HG02981 (cell line): ENCODE measurements at regions not wholly inside any gene's neighbourhood (a gene's known extent, or its start where the extent isn't known, plus 50 kb on each side); places are given as distances from the start of the nearest gene placed in this dataset.

Experiments used
- ATAC-seq: cut with Tn5 transposase; IDR thresholded peaks from one replicate; pipeline ENCODE4 v1.9.1; 2021; ENCODE audit warnings: mild to moderate bottlenecking, moderate library complexity; ENCODE audit not compliant: unreplicated experiment

DNA sequence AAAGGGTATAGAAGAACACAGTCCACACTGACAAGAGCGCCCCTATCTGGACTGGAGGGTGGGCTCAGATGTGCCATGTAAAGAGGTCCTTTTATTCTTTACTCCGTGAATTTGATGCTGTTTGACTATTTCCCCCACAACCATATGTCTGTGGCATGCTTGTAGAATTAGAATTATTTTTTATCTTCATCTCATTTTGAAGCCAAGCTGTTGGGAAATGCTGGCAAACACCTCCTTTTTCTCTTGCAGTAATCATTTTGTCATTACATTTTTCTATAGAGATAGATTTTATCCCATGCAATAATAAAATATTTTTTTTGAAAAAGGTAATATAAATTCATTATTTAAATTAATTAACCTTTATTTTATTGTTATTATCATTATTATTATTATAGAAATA is 926.6 kb upstream of the AUTS2 start:
- ATAC-seq: no peak

DNA sequence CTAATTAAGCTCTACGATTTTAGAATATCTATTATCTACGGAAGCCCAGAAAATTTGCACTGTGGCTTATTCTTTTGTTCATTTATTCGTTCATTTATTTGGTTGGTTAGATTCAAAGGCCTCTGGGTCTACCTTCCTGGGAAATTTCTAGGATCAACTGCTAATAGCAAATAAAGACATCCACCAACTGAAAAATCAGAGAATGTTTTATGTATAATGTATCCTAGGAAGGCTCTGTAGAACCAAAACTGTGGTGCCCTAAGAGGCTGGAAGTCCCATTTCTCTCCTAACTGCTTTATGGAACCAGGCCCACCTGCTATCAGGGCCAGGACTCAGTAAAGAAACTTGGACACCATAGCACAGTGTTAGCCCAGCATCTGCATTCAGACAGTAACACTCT is 923.4 kb upstream of the AUTS2 start:
- no peak for ATAC-seq

DNA sequence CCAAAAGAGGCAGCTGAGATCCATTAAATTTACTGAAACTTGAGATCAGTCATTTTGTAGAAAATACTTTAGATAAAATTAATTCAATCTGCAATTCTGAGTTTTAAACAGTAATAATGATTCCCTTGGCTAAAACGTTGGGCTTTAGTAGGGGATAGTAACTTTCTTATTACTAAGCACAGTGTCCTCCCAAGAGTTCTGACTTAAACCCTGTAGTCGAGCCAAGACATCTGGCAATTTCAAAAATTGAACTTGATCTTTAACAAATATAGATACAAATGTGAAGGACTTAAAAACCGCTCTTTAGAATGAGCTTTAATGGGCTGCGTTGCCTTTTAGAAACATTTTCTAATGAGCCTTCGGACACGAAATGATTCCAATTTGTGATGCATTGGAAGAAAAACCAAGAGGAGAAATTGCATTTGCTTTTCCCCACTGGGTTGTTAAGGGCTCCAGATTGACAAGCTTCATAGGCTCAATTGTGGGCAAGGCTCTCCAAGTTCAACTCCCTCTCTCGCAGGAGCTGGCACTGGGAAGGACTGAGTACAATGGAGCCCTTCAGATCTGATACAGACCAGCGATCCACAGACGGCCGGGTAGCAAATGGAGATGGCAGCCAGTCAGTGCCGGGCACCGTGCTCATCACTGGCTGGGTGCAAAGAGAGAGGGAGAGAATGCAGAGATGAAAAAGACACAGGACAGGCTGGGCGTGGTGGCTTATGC is 921.3 kb upstream of the AUTS2 start:
- ATAC-seq: no peak

DNA sequence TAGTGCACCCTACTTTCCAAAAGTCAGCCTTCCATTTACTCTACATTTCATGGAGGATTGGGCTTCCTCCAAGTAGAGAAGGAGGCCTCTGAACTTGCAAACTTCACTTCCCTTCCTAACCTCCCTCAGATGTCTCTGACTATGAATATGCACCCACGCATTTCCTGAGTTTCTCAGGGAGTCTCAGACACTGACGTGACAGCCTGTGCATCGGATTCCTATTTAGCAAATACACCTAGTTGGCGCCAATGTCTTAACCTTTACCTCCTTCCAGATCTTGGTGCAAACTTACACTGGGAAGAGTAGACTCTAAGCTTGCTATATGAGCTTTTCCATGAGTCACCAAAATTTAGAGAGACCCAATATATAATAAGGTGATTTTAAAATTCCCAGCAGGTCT is 920.1 kb upstream of the AUTS2 start:
- ATAC-seq: no peak

DNA sequence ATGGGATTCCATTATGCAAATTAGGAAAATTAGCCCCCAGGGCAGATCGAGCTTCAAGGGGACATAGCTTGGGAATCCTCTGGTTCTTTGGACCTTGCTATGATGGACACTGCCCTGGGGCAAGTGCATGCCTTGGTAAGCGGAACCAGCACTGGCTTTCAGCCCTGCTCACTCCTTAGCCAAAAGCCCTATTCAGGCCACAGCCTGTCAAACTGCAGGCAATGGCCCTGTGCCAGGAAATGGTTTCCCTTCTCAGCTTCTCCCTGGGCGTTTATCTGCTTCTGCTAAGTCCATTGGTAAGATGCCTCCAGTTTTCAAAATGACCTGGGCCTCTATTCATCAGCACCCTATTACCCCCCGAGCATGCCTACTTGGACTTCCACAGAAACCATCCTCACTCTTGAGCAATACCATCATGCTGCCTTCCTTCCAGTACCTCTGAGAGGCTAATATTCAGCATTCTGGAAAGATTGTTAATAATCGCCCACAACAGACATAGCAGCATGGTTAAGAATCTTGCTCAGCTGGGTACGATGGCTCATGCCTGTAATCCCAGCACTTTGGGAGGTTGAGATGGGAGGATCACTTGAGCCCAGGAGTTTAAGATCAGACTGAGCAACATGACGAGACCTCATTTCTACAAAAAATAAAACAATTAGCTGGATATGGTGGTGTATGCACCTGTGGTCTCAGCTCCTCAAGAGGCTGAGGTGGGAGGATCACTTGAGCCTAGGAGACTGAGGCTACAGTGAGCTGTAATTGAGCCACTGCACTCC is 918.6 kb upstream of the AUTS2 start:
- no peak for ATAC-seq

DNA sequence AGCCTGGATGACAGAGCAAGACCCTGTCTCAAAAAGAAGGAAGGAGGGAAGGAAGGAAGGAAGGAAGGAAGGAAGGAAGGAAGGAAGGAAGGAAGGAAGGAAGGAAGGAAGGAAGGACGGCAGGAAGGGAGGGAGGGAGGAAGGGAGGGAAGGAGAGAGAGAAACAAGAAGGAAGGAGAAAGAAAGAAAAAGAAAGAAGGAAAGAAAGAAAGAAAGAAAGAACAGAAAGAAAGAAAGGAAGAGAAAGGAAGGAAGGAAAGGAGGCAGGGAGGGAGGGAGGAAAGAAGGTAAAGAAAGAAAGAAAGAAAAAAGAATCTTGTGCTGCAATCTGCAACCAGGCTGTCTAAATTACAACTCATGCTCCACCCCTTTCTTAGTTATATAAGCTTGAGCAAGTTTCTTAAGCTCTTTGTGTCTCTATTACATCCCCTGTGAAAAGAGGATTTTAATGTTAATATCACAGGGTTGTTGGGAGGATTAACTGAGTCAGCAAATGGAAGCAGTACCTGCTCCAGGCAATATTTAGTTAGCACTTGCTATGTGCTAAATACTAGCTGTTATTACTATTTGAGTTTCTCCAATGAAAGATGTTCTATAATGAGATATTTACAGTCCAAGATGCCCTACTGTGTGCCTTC is 917.9 kb upstream of the AUTS2 start:
- ATAC-seq: no peak

DNA sequence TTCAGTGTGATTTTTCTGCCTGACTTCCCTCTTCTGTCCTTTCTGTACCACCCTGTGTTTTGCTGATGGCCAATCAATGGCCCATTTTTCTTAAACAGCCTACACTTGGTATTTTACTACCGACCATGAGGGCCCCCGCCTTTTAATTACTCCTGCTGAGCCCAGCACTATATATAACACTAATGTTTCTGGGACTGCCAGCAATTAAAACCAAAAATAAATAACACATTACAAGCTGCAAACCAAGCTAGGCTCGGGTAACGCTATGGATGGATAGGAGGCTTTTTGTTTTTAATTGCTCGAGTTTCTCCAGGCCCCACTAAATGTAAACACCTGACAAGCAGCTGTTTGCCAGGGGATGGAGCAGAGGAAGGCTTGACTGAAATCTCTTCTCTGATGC is 915.4 kb upstream of the AUTS2 start:
- ATAC-seq: no peak

DNA sequence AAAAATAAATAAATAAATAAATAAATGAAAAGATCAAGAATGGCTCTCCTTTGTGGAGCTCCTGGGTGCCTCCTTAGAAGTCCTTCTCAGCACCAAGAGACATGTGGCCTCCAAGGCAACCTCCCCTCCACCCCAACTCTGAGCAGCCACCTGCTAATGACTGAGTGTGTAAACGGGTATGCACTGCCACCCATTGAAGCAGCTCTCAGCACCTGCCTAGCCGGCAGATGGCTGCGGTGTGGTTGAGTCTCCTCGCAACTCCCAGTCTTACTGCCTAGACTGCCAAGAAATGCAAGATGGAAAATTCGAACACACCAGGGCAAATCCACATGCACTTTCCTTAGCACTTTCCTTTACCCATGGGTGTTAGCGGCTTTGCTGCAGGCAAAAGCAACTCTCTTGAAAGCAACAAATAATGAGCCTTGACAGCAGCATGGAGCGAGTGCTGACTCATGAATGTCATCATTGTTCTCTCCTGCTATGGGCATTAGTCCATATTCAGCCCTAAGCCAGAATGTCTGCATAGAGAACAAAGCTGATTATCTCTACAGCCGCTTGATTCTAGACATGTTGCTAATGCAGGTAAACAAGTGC is 913.9 kb upstream of the AUTS2 start:
- ATAC-seq: no peak

DNA sequence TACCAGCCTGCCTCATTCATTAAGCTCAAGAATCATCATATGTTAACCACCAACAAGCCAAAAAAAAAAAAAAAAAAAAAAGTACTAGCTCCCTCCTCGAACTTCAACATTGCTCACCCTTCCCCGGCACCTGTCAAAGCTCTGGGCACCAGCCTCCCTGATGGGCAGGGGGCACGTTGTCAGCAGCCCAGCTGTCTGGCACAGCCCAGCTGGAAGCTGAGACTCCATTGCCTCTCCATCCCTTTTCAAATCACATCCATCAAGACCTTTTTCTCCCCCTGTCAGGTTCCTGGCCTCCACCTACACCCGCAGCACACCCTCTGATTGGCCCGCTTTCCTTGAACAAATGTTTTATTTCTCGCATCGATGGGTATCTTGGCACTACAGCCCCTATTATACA is 913.3 kb upstream of the AUTS2 start:
- no peak for ATAC-seq

DNA sequence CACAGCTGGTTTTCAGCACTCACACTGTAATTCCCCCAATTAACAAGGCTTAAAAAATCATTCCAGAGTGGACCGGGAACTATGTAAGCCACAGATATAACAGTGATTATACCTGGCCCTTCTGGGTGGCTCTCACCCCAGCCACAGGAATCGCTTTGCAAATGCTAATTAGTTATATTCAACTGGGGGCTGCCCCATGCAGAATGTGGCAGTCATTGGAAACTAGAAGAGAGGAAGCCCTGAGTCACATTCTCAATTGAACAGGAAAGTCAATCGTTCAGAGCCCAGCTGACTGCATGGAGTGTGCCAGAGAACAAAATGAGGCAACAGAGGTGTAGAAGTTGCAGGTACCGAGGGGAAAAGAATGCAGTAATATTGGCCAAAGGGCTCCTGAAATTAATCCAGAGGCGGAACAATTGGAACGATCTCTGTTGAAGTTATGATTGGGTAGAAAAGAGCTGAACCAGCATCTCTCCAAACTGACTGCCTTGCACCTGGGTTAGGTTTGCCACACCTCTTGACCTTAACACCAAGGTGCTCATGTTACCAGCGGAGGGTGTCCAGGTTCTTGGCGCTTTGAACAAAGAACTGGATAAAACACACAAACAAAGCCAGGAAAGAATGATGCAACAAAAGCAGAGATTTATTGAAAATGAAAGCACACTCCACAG is 909.7 kb upstream of the AUTS2 start:
- ATAC-seq: no peak

DNA sequence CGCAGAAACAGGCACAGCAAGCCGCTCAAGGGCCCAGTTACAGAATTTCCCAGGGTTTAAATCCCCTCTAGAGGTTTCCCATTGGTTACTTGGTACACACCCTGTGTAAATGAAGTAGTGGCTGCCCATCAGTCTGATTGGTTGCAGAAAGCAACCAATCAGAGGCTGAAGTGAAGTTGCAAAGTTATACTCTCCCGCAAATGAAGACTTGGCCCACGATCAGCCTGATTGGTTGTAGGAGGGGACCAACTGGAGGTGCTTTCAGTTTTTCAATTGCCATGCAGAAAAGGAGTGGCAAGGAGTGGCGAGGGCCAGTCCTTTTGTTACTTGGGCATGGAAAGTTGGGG is 909.2 kb upstream of the AUTS2 start:
- ATAC-seq: no peak

DNA sequence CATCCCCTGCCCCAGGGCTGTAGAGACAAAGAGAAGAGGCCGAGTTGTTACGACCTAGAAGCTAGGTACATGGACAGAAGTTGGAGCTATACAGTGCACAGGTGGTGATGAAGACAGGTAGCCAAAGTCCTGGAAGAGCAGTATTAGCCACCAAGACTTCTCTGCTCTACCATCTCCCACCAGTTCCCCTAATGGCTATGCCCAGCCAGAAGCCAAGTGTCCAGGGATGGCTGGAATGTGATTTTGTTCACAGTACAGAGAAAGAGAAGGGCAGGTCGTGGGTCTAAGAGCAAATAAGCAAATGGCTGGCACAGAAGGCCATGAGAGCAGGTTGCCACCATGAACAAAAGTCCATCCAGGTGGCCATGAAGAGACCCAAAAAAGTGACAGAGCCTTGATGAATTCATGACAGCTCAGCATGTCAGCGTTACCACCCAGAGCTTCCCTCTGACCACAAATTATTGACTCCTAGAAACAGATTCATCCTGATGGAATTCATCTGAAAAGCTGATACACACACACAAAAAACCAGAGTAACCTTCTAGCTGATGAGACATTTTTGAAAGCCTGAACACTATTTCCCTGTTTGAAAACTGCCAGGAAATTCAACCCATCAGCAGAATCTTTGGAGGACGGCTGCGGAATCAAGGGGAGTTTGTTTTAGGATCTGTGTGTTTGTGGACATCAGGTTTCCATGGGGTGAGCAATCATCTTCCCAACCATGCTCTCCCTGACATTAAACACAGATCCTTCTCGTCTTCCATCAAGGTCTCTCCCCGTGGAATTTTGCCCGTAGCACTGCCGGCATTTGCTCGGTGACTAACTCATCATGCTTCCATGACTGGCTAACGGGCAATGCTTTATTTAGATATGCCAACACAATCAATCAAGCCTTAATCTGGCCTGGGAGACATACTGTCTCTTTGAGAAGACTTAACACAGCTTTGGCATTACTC is 906.7 kb upstream of the AUTS2 start:
- no peak for ATAC-seq

DNA sequence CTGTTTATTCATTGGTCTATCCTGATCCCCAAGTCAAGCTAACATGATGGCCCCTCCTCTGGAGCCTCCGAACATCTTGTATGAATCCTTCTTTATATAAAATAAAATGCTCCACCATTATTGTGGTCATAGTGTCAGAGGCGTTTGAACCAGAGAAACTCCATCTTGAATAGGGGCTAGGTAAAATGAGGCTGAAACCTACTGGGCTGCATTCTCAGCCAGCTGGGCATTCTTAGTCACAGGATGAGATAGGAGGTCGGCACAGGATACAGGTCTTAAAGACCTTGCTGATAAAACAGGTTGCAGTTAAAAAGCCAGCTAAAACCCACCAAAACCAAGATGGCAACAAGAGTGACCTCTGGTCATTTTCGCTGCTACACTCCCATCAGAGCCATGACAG is 905.8 kb upstream of the AUTS2 start:
- ATAC-seq: no peak

DNA sequence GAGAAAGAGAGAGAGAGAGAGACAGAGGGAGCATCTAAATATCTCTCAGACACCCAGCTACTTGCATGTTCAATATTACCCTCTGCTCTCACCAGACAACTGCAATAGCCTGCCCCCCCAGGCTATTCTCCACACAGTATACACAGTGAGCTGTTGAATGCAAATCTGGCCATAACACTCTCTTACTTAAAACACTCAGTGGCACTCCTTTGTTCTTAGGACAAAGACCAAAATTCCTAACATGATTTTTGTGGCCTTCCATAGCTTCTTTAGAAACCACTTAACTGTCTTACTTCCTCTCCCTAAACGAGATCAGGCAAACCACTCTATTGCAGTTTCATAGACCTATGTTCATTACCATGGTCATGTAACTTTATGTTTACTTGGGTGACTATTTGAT is 903.6 kb upstream of the AUTS2 start:
- ATAC-seq: no peak

DNA sequence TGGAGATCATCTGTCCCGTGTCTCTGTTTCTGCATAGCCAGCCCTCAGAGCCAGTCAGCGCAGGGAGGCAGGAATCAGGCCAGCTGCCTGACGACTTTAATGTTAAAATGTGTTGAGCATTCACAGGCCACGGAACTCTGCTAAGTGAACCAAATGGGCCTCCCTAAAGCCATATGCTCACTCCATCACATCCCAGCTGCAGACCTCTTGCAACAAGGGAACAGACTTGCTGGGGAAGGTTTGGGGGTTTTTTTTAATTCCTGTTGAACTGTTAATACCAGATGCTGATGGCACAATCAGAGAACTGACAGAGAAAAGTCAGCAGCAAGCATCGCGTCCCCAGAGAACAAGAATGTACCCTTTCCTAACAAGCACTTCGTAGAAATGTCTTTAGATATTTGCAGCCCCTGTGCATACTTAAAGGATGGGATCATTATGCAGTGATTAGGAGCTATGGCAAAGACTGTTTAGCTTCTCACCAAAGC is 900.4 kb upstream of the AUTS2 start:
- ATAC-seq: no peak

DNA sequence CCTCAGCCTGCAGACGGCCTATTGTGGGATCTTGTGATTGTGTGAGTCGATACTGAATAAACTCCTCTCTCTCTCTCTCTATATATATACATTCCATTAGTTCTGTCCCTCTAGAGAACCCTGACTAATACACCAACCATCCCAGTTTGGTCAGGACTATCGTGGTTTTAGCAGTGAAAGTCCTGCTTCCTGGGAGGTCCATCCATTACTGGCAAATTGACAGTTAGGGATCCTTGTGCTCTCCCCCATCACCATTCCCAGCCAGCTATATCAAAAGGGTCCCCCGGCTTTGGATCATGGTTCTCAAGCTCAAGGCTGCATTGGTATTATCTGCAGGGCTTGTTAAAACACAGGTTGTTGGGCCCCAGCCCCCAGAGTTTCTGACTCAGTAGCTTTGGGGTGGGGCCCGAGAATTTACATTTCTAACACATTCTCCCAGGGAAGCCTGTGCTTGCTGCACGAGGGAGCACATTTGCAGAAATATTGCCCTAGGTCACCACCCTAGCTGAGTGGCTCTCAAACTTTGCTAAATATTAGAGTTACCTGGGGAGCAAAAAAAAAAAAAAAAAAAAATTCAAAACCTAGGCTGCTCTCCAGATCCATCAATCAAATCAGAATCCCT is 899.1 kb upstream of the AUTS2 start:
- ATAC-seq: no peak

DNA sequence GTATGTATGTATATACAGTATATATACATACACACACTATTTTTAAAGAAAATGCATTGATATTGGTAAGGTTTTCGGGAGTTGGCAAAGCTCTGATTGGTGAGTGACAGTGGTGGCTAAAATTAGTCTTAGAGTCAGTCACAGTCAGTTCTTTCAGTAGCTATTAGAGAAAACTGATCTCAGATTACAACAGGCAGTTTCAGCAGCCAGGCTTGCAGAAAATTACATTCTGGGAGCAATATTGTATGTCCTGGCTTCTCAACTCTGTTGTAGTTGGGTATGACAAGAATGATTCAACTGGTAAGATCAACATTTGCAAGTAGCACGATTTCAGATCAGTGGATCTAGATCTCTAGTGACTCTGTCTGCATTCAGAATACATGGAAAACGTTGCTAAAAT is 897.9 kb upstream of the AUTS2 start:
- ATAC-seq: no peak

DNA sequence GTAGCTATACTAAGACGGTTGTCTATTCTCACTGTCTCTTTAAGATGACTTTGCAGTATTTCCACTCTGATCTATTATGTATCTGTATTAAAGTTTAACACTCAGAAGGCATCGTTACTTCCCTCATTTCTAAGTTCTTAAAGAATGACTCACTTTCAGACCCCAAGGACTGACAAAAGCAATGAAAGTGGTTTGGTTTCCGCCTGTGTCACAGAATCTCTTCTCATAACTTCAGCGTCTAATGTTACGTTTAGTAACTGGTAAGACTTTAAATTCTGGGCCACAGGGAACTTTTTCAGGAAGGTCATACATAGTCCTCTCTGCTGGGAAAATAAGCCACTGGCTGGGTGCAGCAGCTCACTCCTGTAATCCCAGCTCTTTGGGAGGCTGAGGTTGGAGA is 892.0 kb upstream of the AUTS2 start:
- ATAC-seq: no peak

DNA sequence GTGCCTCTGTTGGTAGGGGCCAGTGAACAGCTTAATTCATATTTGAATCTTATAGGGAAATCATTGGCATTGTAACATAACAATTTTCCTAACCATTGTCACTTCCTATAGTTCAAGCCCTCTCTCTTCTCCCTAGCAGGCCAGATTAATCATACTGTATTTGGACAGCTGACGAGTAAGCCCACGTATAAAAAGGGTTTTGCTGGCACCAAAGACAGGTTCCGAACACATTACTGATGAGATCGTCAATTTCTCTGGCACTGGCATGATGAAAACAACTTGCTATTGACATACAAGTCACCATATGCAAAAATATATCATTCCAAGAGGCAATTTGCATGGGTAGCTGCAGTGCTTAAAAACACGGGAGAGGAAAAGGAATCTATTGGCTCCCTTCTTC is 891.1 kb upstream of the AUTS2 start:
- ATAC-seq: no peak

DNA sequence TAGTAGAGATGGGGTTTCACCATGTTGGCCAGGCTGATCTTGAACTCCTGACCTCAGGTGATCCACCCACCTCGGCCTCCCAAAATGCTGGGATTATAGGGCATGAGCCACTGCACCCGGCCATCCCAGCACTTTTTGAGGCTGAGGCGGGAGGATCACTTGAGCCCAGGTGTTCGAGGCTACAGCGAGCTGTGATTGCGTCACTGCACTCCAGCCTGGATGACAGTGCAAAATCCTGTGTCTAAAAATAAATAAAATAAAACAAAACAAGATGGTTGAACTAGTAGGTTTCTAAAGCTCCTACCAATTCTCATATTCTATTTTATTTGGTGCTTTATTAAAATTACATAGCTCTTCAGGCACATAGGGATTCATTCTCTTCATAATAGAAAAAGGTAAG is 890.3 kb upstream of the AUTS2 start:
- no peak for ATAC-seq
